GM11168 (cell line): ENCODE measurements at regions not wholly inside any gene's neighbourhood (a gene's known extent, or its start where the extent isn't known, plus 50 kb on each side); places are given as distances from the start of the nearest gene placed in this dataset.

Experiments
- in situ Hi-C: fragments of 300-500 bp; cut with MboI; formaldehyde crosslinking; loops from one replicate; pipeline ENCODE4 v1.12.0; 2022; ENCODE audit warnings: low sequenced_read_pairs; ENCODE audit not compliant: unreplicated experiment

- in situ Hi-C loops = no loop called here
Observed at GRCh38 chr4:30924495-30924894, 204.3 kb downstream of the PCDH7 start.

GRCh38 chr4:30929649-30930048 is 209.5 kb downstream of the PCDH7 start:
- in situ Hi-C loops = no loop called here

DNA sequence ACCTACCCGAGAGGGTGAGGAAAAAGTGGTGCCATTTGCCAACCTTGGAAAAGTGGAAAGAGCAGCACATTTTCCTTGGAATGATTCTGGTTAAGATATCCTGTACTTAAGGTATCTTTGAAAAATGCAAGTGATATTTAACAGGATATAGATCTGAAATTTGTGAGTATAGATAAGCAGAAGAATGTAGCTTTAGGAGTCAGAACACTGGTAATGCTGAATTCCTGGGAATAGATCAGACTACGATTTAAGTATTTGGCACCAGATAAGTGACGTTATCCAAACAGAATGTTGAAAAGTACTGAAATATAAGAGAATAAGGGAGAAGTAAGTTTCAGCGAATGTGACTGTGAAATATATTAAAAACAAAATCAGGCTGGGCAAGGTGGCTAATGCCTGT is 210.1 kb downstream of the PCDH7 start:
- in situ Hi-C loops = no loop called here

DNA sequence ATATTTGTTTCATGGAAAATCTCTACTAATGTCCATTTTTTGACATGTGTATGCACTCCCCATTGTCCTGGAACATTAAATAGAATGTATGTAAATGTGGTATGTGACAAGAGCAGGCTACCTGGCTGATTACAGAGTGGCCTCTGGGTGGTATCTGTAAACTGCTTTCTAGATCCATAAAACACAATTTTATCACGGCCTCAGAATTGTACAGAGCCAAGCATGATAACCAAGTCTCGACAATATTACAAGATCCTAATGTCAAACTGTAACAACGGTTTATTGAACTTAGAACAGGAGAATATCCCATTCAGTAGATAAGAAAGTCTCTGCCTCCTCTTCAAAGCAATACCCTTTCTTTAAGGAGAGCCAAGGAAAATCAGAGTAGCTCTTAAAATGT is 212.4 kb downstream of the PCDH7 start:
- in situ Hi-C loops = no loop called here

GRCh38 chr4:30939069-30939468 is 218.9 kb downstream of the PCDH7 start:
- in situ Hi-C loops = no loop called here

- in situ Hi-C loops = no loop called here
Observed at GRCh38 chr4:30939684-30940083, 219.5 kb downstream of the PCDH7 start.

- in situ Hi-C loops = no loop called here
Observed at GRCh38 chr4:30941641-30942040, 221.5 kb downstream of the PCDH7 start.

DNA sequence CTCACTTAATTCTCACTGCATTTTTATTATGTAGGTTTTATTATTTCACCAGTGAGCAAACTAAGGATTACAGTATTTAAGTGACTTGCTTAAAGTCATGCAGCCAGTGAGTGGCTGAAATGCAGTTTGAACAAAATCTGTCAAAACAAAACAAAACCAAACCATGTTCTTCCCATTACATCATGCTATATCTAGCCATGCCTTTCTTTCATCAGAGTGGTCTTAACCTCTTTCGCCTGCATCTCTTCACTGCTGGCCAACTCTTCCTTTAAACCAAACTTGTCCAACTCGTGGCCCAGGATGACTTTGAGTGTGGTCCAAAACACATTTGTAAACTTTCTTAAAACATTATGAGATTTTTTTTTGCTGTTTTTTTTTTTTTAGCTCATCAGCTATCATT is 223.2 kb downstream of the PCDH7 start:
- in situ Hi-C loops = no loop called here

DNA sequence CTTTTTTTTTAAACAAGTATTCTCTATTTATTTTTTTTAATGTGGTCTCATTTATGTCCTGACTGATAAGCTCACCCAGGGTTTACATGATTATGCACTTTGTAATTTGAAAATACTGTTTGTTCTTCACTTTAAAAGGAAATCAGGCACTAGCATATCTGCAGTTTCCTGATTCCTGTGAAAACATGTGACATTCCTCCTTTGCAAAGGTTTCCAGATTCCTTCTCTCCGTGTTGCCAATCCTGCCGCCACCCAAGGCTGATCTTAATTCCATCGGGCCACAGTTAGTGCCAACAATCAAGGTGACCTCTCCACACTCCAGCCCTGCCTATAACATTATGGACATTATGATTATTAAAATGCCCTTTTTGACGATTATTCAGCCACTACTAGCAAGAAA is 225.4 kb downstream of the PCDH7 start:
- in situ Hi-C loops = no loop called here

DNA sequence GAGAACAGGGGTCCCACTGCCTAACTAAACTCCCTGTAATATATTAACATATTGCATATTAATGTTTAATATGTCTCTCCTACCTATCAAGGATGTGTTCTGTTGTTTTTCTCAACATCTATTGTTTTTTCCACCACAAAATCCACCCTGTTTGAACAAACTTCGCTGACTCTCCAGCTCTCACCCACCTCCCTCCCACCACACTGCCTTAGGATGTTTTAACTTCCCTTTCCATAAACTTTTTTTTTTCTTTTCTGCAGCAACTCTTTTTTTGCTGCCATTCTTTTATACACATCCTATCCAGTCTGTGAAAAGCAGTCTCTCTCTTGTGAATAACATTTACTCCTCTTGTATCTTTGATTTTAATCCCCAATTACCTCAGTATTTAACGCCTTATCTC is 226.1 kb downstream of the PCDH7 start:
- in situ Hi-C loops = no loop called here

DNA sequence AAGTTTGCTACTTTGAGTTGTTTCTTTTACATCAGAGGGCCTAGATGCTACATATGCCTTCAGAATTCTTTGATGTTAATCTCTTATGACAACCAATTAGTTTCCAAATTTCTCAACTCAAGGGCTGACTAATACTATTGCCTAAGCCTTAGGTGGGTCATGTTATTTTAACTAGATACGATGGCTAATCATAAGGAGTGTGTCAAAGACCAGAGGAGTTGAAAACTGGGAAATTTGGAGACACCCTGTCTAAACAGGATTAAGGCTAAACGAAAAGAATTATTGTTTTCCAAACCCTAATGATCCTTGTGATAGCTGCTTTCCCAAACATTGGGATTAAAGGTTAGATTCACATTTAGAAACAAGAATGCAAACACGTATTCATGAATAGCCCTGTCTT is 228.5 kb downstream of the PCDH7 start:
- in situ Hi-C loops = no loop called here

GRCh38 chr4:30950737-30951136 is 230.6 kb downstream of the PCDH7 start:
- in situ Hi-C loops = no loop called here

- in situ Hi-C loops = no loop called here
Observed at GRCh38 chr4:30952526-30953219, 232.5 kb downstream of the PCDH7 start.

DNA sequence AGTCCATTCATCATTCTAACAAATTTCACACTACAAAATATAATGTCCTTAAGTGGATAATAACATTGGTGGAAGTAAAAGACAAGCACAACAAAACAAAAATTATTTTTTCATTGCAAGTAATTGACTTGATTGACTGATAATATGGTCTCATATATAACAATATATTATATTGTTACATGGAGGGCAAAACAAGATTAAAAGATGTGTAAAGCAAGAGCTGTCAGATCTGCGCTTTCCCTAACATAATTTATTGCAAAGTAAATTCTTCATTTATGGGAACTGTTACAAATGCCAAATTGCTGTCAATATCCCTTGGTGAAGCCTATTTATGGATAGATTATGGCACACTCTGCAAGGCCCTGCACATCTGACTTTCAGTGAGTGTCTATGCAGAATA is 233.6 kb downstream of the PCDH7 start:
- in situ Hi-C loops = no loop called here

- in situ Hi-C loops = no loop called here
Observed at GRCh38 chr4:30956916-30957315, 236.7 kb downstream of the PCDH7 start.

GRCh38 chr4:30957706-30958105 is 237.5 kb downstream of the PCDH7 start:
- in situ Hi-C loops = no loop called here

- in situ Hi-C loops = no loop called here
Observed at GRCh38 chr4:30959781-30960485, 239.8 kb downstream of the PCDH7 start.

DNA sequence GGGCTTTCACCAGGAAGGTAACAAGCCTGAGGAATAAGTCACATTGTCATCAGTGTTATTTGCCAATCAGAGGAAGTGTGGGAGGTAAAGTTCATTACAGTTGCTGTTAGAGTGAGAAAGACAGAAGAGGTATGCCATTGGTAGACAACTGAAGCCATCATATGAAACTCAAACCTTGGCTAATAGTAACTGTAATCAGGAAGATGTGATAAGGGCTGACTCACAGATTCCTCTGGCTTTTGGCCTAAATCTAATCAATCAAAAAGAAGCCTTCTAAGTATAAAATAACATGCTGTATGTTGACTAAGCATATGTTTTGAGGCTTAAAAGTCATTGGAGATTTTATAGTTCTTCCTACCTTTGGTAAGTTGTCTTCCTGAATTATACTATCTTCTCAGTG is 242.8 kb downstream of the PCDH7 start:
- in situ Hi-C loops = no loop called here

- in situ Hi-C loops = no loop called here
Observed at GRCh38 chr4:30968926-30969325, 248.8 kb downstream of the PCDH7 start.

DNA sequence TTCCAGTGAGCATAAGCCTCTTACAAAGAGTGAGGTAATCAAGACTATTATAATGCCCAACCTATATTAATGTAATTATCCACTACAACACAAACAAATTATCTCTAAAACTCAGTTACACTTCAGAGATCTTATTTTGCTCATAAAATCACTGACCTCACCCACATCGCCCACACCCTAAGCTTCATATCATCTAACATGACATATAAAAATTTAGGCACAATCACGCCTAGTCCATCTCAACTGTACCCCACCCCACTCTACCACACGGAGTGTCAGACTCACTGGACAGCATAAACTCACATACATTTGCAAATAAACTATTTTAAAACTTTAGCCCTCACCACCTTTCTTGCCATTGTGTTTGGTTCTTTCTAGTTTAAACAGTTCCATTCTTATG is 252.4 kb downstream of the PCDH7 start:
- in situ Hi-C loops = no loop called here

- in situ Hi-C loops = no loop called here
Observed at GRCh38 chr4:30973993-30974392, 253.8 kb downstream of the PCDH7 start.

DNA sequence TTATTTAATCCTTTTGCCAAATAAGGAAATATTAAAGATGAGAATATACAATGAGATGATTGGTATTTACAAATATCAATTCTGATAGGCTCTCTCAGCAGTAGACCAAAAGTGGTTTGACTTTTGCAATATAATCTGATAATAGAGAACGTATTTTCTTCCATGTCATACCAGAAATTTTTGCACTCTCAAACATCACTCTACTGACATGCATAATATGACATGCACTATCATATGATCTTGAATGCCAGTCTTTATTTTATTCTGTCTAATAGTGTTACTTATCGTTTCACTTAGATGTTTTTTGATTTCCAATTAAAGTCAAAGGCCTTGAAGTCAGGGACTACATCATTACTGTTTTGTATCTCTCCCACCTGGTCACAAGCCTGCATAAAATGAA is 259.2 kb downstream of the PCDH7 start:
- in situ Hi-C loops = no loop called here
